HEK293T (cell line): ENCODE measurements at regions not wholly inside any gene's neighbourhood (a gene's known extent, or its start where the extent isn't known, plus 50 kb on each side); places are given as distances from the start of the nearest gene placed in this dataset.
A peak's percentile ranks its signal among the peaks of the same experiment; 100 is the strongest.

Experiments
- BHLHE40 ChIP-seq: fragments of 450-650 bp; IDR thresholded peaks from 2 replicates; pipeline ENCODE4 v1.6.1; 2016; ENCODE audit warnings: mild to moderate bottlenecking, moderate library complexity, borderline replicate concordance
- ELF4 ChIP-seq: fragments of 450-650 bp; IDR thresholded peaks from 2 replicates; pipeline ENCODE4 v1.6.1; 2017; ENCODE audit warnings: antibody characterized with exemption
- FOXA1 ChIP-seq: fragments of 450-650 bp; IDR thresholded peaks from 2 replicates; pipeline ENCODE4 v1.6.1; 2016; ENCODE audit warnings: mild to moderate bottlenecking
- FOXK2 ChIP-seq: fragments of 450-650 bp; IDR thresholded peaks from 2 replicates; pipeline ENCODE4 v1.6.1; 2016; ENCODE audit warnings: mild to moderate bottlenecking
- L3MBTL2 ChIP-seq: fragments of 450-650 bp; conservative IDR thresholded peaks from 2 replicates; pipeline ENCODE4 v1.6.1; 2016; ENCODE audit warnings: mild to moderate bottlenecking
- PKNOX1 ChIP-seq: fragments of 450-650 bp; IDR thresholded peaks from 2 replicates; pipeline ENCODE4 v1.6.1; 2016
- SP1 ChIP-seq: fragments of 450-650 bp; IDR thresholded peaks from 2 replicates; pipeline ENCODE4 v1.6.1; 2017
- SUZ12 ChIP-seq: fragments of 450-650 bp; IDR thresholded peaks from 2 replicates; pipeline ENCODE4 v1.6.1; 2016; ENCODE audit warnings: mild to moderate bottlenecking
- ZNF384 ChIP-seq: fragments of 450-650 bp; IDR thresholded peaks from 2 replicates; pipeline ENCODE4 v1.6.1; 2016

- no peak for TF ChIP-seq ELF4
- TF ChIP-seq ZNF384: no peak
- no peak for TF ChIP-seq FOXA1
- TF ChIP-seq SP1: no peak
- no peak for TF ChIP-seq FOXK2
- peak; percentile 59 for TF ChIP-seq PKNOX1
- no peak for TF ChIP-seq BHLHE40
- no peak for TF ChIP-seq L3MBTL2
- no peak for TF ChIP-seq SUZ12
Observed at GRCh38 chr5:54390015-54390414, 65.5 kb upstream of the HSPB3 start.
